ENCODE measurements at regions not wholly inside any gene's neighbourhood (a gene's known extent, or its start where the extent isn't known, plus 50 kb on each side); places are given as distances from the start of the nearest gene placed in this dataset.

- no peak for TF ChIP-seq CTCF (IDR thresholded peaks at IDR 0.05)
- no peak for TF ChIP-seq POLR2A (IDR thresholded peaks at IDR 0.05)
Measured at GRCh38 chr13:62473944-62474237, 1058.2 kb upstream of the PCDH20 start.
